NB4 (cell line): ENCODE measurements at regions not wholly inside any gene's neighbourhood (a gene's known extent, or its start where the extent isn't known, plus 50 kb on each side); places are given as distances from the start of the nearest gene placed in this dataset.

Experiments
- CTCF ChIP-seq: IDR thresholded peaks from one replicate; pipeline ENCODE4 v1.5.1; 2012; ENCODE audit warnings: low read depth, low read length
- MAX ChIP-seq: IDR thresholded peaks from 2 replicates; pipeline ENCODE4 v1.6.1; 2011; ENCODE audit warnings: low read depth, low read length
- POLR2A ChIP-seq: IDR thresholded peaks from 2 replicates; pipeline ENCODE4 v1.6.1; 2011; ENCODE audit warnings: mild to moderate bottlenecking; ENCODE audit not compliant: insufficient read length; ENCODE audit errors: extremely low read depth

GRCh38 chr4:177778623-177779022 is 336.4 kb upstream of the AGA start:
- TF ChIP-seq MAX (no peak), POLR2A (no peak), CTCF (no peak)
